ENCODE measurements at regions not wholly inside any gene's neighbourhood (a gene's known extent, or its start where the extent isn't known, plus 50 kb on each side); places are given as distances from the start of the nearest gene placed in this dataset.

GRCh38 chr6:170221052-170221752 is 69.7 kb downstream of the DLL1 start:
- no peak for TF ChIP-seq CTCF (IDR thresholded peaks at IDR 0.05)
- TF ChIP-seq POLR2A (IDR thresholded peaks at IDR 0.05), result no peak

Measured in gastroesophageal sphincter (tissue), 3 donors.